GM12865 (cell line): ENCODE measurements at regions not wholly inside any gene's neighbourhood (a gene's known extent, or its start where the extent isn't known, plus 50 kb on each side); places are given as distances from the start of the nearest gene placed in this dataset.

Experiments used
- DNase-seq: peaks from one replicate; pipeline ENCODE4 v3.0.0; 2010; ENCODE audit warnings: low read depth
- H3K4me3 ChIP-seq: 2 replicates; pipeline ENCODE4 v1.5.1; 2011; ENCODE audit warnings: mild to moderate bottlenecking, low read depth, low read length, control low read depth
- TF ChIP-seq, protein P1 (sequence below): IDR thresholded peaks from 2 replicates; pipeline ENCODE4 v1.5.1; 2011; ENCODE audit warnings: low read length, control low read depth, low read depth, inconsistent platforms; ENCODE audit not compliant: insufficient read depth; ENCODE audit errors: missing control alignments

DNA sequence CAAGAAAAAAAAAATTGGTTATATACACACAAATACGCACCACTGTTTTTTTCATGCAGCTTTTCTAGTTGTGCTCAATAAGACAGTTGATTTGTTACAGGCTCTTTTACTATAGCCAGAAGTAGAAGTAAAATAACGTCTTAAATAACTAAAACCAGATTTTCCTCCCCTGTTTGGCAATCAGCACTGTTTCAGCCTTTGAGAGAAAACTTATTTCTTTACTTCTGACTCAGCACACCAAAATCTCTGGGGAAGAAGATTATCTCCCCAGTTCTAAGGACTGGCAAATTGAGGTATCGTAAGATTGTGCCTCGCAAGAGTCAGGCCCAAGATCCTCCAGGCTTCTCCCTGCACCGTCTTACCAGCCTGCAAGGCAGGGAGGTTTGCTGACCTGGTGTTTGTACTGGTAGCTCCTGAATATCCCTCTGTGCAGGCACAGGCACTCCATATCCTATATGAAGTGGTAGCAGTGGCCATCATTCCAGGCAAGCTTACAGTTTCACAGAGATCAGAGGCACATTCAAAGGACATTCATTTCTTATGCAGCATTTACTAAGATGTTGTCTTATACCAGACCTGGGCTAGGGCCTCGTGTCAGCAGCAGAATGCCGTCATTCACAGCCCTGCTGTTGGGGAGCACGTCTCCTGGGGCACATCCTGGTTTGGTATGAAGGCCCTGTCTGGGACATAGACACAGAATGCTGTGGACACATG, 268.2 kb downstream of the ZNF536 start:
- TF ChIP-seq, protein P1, sequence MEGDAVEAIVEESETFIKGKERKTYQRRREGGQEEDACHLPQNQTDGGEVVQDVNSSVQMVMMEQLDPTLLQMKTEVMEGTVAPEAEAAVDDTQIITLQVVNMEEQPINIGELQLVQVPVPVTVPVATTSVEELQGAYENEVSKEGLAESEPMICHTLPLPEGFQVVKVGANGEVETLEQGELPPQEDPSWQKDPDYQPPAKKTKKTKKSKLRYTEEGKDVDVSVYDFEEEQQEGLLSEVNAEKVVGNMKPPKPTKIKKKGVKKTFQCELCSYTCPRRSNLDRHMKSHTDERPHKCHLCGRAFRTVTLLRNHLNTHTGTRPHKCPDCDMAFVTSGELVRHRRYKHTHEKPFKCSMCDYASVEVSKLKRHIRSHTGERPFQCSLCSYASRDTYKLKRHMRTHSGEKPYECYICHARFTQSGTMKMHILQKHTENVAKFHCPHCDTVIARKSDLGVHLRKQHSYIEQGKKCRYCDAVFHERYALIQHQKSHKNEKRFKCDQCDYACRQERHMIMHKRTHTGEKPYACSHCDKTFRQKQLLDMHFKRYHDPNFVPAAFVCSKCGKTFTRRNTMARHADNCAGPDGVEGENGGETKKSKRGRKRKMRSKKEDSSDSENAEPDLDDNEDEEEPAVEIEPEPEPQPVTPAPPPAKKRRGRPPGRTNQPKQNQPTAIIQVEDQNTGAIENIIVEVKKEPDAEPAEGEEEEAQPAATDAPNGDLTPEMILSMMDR: no peak

DNA sequence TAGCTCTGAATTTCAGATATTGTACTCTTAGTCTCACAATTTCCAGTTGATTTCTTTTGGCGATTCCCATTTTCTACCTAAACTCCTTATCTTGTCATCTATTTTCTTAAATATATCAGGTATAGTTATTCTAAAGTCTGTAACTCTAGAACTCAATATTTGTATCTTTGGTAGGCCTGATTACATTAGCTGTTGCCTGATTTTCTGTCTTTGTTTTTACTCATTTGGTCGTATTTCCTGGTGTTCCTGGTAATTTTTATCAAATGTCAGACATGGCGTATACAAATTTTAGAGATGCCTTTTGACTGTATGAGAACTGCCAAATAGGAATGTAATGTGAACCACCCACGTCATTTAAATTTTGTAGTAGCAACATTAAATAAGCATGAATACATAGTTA, 266.7 kb downstream of the ZNF536 start:
- H3K4me3 ChIP-seq: no peak overlapping the region
- DNase-seq: no peak
- TF ChIP-seq, protein P1: no peak

More for the DNA sequence above, 268.2 kb downstream of the ZNF536 start:
- no peak overlapping the region for H3K4me3 ChIP-seq
- DNase-seq: no peak

DNA sequence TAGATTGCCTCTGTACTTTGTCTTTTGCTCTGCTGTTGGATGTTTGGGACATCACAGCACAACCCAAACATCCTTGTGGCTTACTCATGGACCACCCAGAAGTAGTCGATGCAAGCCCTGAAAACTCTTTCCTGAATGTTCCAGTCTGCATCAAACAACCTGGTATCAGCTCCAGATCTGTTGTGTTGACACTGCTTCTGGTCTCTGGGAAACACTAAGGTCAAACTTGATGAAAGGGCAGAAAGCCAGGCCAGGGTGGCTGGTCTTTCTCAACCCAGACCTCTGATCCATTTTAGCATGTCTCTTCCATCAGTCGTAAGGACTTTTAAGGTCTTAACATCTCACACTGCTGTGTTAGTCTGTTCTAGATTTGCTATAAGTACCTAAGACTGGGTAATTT, 265.7 kb downstream of the ZNF536 start:
- DNase-seq: no peak
- TF ChIP-seq, protein P1: no peak
- H3K4me3 ChIP-seq: no peak overlapping the region

DNA sequence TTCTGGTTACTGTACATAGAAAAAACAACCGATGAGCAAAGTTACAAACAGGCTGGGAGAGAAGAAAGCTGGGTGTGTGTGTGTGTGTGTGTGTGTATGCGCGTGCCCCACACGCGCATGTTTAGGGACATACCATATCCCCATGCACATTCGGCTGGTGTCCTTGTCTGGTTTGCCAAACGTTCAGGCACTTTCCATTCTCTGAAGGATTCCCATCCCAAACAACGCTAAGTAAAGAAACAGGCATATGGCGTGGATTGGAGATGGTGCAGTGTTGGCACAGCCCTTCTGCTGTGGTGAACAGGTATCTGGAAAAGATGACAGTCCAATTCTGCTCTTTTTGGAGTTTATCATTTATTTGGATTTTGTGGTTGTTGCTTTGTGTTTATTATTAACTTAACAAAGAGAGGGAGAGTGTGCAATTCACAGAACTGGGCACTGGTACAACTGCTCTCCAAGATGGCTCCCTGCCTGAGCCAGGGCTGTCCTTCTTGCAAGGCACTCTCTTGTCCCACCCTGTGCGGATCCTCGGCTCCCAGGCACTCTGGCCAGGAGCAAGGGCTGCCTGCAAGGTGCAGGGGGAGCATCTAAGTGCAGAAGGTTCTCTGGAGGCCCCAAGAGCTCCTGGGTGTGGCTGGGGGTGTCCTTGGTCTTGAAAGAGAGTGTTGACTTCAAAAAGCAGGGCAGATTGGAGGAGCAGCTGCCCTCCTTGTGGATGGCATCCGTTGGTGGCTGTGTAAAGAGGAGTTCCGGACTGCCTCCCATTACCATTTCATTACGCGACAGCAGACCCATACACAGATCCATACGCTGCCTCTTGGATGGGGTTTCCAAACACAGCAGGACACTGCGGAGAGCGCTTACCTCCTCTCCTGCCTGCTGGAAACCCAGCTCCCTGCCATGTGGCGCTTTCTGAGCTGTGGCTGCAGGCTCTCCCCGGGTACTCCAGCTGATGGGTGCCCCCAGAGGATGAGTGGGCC, 263.1 kb downstream of the ZNF536 start:
- no peak overlapping the region for H3K4me3 ChIP-seq
- no peak for DNase-seq

DNA sequence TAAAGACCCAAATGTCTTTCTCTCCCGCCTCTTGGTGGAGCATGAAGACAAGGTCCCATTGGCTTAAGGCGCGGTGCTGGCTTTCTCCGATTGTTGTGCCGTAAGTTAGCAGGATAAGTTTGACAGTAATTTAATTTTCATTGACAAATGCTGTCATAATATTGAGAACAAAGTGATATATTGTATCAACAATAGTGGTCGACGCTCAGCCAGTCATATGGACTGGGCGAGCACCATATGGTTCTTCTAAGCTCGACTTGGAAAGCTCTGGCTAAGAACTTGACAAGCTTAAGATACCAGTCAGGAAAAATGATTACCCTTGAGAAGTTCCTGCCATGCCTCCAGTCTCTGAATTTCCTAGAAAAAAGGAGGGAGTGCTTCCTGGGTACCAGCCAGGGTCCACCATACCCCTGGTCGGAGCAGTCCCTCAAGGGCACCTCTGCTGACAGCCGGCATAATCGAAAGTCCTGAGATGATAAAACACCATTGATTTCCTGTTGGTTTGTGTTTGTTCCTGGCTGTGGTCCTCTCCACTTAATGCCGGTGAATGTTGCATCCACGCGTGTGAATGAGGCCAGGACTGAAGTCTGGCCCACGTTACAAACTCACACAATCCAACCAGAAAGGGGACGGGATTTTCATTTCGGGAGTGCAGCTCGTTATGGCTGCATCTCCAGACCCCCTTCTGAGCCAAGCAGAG, 262.1 kb downstream of the ZNF536 start:
- TF ChIP-seq, protein P1: no peak
- no peak overlapping the region for H3K4me3 ChIP-seq
- DNase-seq: no peak

More for the DNA sequence above, 263.1 kb downstream of the ZNF536 start:
- TF ChIP-seq, protein P1: no peak

DNA sequence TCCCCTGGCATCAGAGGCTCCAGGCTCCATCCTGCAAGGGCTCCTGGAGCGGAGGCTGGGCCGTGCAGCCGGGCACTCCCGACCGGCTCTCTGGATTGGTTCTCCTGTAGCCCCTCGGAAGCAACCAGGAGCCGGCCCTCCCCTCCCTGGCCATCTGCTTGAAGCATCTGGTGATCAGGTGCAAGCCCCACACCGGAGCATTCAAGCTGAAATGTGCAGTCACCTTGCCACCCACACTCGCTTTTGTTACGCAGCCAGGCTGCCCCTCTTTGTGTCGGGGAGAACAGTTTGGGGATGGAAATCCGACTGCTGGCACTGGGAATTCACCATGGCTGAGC, 258.8 kb downstream of the ZNF536 start:
- TF ChIP-seq, protein P1: no peak
- DNase-seq: no peak
- H3K4me3 ChIP-seq: no peak overlapping the region
